Heart left ventricle (tissue), 13 donors: ENCODE measurements at regions not wholly inside any gene's neighbourhood (a gene's known extent, or its start where the extent isn't known, plus 50 kb on each side); places are given as distances from the start of the nearest gene placed in this dataset.

Source experiments
- POLR2A ChIP-seq, 2 donors: fragments of 450-650 bp; IDR thresholded peaks; one replicate each; pipeline ENCODE4 v1.6.1; 2017; ENCODE audit warnings: antibody characterized with exemption in 2 of 2, mild to moderate bottlenecking in 2 of 2, moderate library complexity in 2 of 2
- TF ChIP-seq, protein P1 (sequence below), 12 donors: fragments of 200-600 bp; sonication (generic) in 4 of 12; IDR thresholded peaks; one replicate each; pipeline versions ENCODE4 v1.5.0 to v1.8.0; 2018 to 2022; ENCODE audit warnings: antibody characterized with exemption in 12 of 12, mild to moderate bottlenecking in 5 of 12
- donor health status: ischemic (EF 13 %, LVEDD 7.1; RV severe dilation, severe dysfunction).
- donor health status: DM: no; HTN: yes; CAD: no.
- donor health status: DM: no; HTN: no; CAD: no.
- donor health status: ischemic (EF 25% LVEDD 6.9; RV normal size, moderate dysfunction).
- donor health status: ischemic (EF 25% LVEDD 5.7; RV mildly dilated, moderate dysfunction).
- donor health status: ischemic (EF 35%, LVEDD 5.7; RV mildly dilated, moderate dysfunction).
- donor health status: nonischemic (EF 11% LVEDD 7.7; RV severe dilation, severe dysfunction).
- donor health status: DM: yes; HTN: yes; CAD: no.
- donor health status: PGD.
- donor health status: ischemic (EF 29% LVEDD 5.4; RV normal size, mild dysfunction).
- donor health status: nonischemic (EF 23%, LVEDD 6.1; RV moderate dilation, normal function).

DNA sequence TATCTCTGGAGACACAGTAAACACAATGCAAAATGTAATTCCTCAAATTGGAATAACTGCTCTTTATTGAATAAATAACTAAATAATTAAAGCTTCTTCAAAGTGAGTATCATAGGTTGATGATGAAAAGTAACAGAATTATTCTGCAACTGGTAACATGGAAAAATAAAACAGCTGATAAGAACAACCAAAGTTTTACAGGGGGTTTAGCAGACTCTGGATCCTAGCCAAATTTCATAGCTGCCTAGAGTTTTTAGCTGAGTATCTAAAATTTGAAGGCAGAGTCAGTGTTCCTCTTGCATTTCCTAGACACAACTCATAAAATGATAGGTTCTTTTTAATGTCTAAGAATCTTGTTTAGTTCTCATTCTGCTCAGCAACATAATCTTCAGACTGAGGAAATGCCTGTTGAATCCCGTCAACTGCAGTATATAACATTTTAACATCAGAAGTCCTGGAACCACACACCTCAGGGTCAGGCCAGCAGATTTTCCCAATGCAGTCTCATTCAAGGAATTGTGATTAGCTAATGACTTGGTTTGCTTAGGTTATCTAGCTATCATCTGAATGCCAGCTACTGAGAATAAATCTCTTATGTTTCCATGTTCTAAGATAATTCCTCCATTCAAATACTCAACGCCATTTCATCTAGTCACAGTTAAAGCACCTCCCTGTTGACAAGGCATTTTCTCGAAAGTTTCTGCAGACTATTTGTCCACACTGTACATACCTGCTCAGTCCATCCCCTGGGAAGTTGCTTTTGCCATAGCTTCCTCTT is 411.6 kb downstream of the BCAT1 start:
- TF ChIP-seq, protein P1, sequence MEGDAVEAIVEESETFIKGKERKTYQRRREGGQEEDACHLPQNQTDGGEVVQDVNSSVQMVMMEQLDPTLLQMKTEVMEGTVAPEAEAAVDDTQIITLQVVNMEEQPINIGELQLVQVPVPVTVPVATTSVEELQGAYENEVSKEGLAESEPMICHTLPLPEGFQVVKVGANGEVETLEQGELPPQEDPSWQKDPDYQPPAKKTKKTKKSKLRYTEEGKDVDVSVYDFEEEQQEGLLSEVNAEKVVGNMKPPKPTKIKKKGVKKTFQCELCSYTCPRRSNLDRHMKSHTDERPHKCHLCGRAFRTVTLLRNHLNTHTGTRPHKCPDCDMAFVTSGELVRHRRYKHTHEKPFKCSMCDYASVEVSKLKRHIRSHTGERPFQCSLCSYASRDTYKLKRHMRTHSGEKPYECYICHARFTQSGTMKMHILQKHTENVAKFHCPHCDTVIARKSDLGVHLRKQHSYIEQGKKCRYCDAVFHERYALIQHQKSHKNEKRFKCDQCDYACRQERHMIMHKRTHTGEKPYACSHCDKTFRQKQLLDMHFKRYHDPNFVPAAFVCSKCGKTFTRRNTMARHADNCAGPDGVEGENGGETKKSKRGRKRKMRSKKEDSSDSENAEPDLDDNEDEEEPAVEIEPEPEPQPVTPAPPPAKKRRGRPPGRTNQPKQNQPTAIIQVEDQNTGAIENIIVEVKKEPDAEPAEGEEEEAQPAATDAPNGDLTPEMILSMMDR (IDR thresholded peaks at IDR 0.05) = no peak
- no peak for TF ChIP-seq POLR2A (IDR thresholded peaks at IDR 0.05)
